IMR-90 (cell line): ENCODE measurements at regions not wholly inside any gene's neighbourhood (a gene's known extent, or its start where the extent isn't known, plus 50 kb on each side); places are given as distances from the start of the nearest gene placed in this dataset.

Experiments
- ATAC-seq: fragments of 200-7000 bp; cut with Tn5 transposase; 2 replicates; pipeline ENCODE4 v1.9.1; 2020; ENCODE audit warnings: low read depth, mild to moderate bottlenecking, moderate library complexity
- BruUV-seq: library from RNA; stranded (reverse); fragments of 400-500 nt; replicated peaks from 2 replicates; lab custom pipeline; 2021; lab: Mats Ljungman, UMichigan
- CTCF ChIA-PET: fragments of 300-600 bp; formaldehyde crosslinking; extraction: SDS; loops from one replicate; lab custom pipeline; 2021; ENCODE audit warnings: antibody characterized with exemption; lab: Yijun Ruan, JAX
- POLR2A ChIA-PET: fragments of 300-600 bp; sonication (Branson Sonifier 250); formaldehyde crosslinking; loops from one replicate; lab custom pipeline; 2022; ENCODE audit warnings: antibody characterized with exemption; ENCODE audit not compliant: unreplicated experiment; lab: Charles Lee
- DNase-seq: peaks from one replicate; pipeline ENCODE4 v3.0.0; 2013
- H2AFZ ChIP-seq: replicated peaks from 2 replicates; pipeline ENCODE3; 2013; ENCODE audit warnings: low read length, mild to moderate bottlenecking; ENCODE audit not compliant: poor library complexity
- H2AK5ac ChIP-seq: 2 replicates; pipeline ENCODE4 v1.6.1; 2013; ENCODE audit warnings: low read depth, low read length, inconsistent platforms
- H2AK9ac ChIP-seq: replicated peaks from 2 replicates; pipeline ENCODE3; 2013; ENCODE audit warnings: mild to moderate bottlenecking, low read depth, low read length, moderate library complexity; ENCODE audit not compliant: poor library complexity
- H2BK120ac ChIP-seq: 2 replicates; pipeline ENCODE4 v1.6.1; 2013; ENCODE audit warnings: low read depth, low read length, inconsistent platforms
- H2BK15ac ChIP-seq: 3 replicates; pipeline ENCODE4 v1.6.1; 2013; ENCODE audit warnings: low read depth, low read length, inconsistent platforms
- H2BK20ac ChIP-seq: 2 replicates; pipeline ENCODE4 v1.6.1; 2013; ENCODE audit warnings: low read depth, mild to moderate bottlenecking, inconsistent platforms, low read length, moderate library complexity
- H2BK5ac ChIP-seq: 2 replicates; pipeline ENCODE4 v1.6.1; 2013; ENCODE audit warnings: mild to moderate bottlenecking, low read depth, low read length, inconsistent platforms; ENCODE audit not compliant: poor library complexity, severe bottlenecking
- H3K14ac ChIP-seq: replicated peaks from 2 replicates; pipeline ENCODE4 v1.6.1; 2013; ENCODE audit warnings: low read depth, low read length, inconsistent platforms
- H3K18ac ChIP-seq: 2 replicates; pipeline ENCODE4 v1.6.1; 2013; ENCODE audit warnings: low read depth, low read length, control low read depth
- H3K23ac ChIP-seq: 2 replicates; pipeline ENCODE4 v1.6.1; 2013; ENCODE audit warnings: low read depth, low read length, inconsistent platforms
- H3K27ac ChIP-seq: 2 replicates; pipeline ENCODE4 v1.5.1; 2013; ENCODE audit warnings: mild to moderate bottlenecking, control low read depth, low read length; ENCODE audit not compliant: insufficient read depth
- H3K27me3 ChIP-seq: 2 replicates; pipeline ENCODE4 v1.6.1; 2013; ENCODE audit warnings: low read length; ENCODE audit not compliant: control insufficient read depth, insufficient read depth
- H3K36me3 ChIP-seq: 2 replicates; pipeline ENCODE4 v1.6.1; 2013; ENCODE audit warnings: low read length, mixed read lengths; ENCODE audit not compliant: control insufficient read depth, insufficient read depth
- H3K4ac ChIP-seq: 2 replicates; pipeline ENCODE4 v1.6.1; 2013; ENCODE audit warnings: low read depth, low read length, inconsistent platforms
- H3K4me1 ChIP-seq: 2 replicates; pipeline ENCODE4 v1.6.1; 2013; ENCODE audit warnings: low read length, mixed read lengths; ENCODE audit not compliant: control insufficient read depth, insufficient read depth
- H3K4me2 ChIP-seq: 2 replicates; pipeline ENCODE4 v1.6.1; 2013; ENCODE audit warnings: low read depth, mild to moderate bottlenecking, control low read depth, low read length, moderate library complexity
- H3K4me3 ChIP-seq: 2 replicates; pipeline ENCODE4 v1.5.1; 2013; ENCODE audit warnings: low read depth, mild to moderate bottlenecking, control low read depth, low read length, moderate library complexity; ENCODE audit not compliant: insufficient read depth
- H3K56ac ChIP-seq: 2 replicates; pipeline ENCODE4 v1.6.1; 2013; ENCODE audit warnings: low read length, inconsistent platforms; ENCODE audit not compliant: insufficient read depth; ENCODE audit errors: extremely low read depth
- H3K79me1 ChIP-seq, 2 experiments: 2 replicates each; pipeline ENCODE4 v1.6.1; 2013; ENCODE audit warnings: low read length in 2 of 2, inconsistent platforms in 1 of 2, low read depth in 1 of 2
- H3K9ac ChIP-seq: 2 replicates; pipeline ENCODE4 v1.6.1; 2013; ENCODE audit warnings: low read depth, low read length, control low read depth
- H3K9me1 ChIP-seq: 2 replicates; pipeline ENCODE4 v1.6.1; 2013; ENCODE audit warnings: low read length, inconsistent platforms; ENCODE audit not compliant: insufficient read depth
- H3K9me3 ChIP-seq: 2 replicates; pipeline ENCODE4 v1.6.1; 2013; ENCODE audit warnings: low read length; ENCODE audit not compliant: control insufficient read depth, insufficient read depth
- H4K20me1 ChIP-seq: 2 replicates; pipeline ENCODE4 v1.6.1; 2013; ENCODE audit warnings: low read length, inconsistent platforms; ENCODE audit not compliant: insufficient read depth
- H4K5ac ChIP-seq: 2 replicates; pipeline ENCODE4 v1.6.1; 2013; ENCODE audit warnings: mild to moderate bottlenecking, low read depth, low read length, control low read depth
- H4K8ac ChIP-seq, 2 experiments: 2 replicates each; pipeline ENCODE4 v1.6.1; 2013; ENCODE audit warnings: low read depth in 2 of 2, low read length in 2 of 2, control low read depth in 1 of 2, inconsistent platforms in 1 of 2
- H4K91ac ChIP-seq: 2 replicates; pipeline ENCODE4 v1.6.1; 2013; ENCODE audit warnings: low read depth, low read length, inconsistent platforms; ENCODE audit not compliant: insufficient read depth
- CHD1 ChIP-seq: IDR thresholded peaks from 2 replicates; pipeline ENCODE4 v1.6.1; 2012; ENCODE audit warnings: low read depth, low read length, improper control_type of control experiment
- ELK1 ChIP-seq: fragments of 150-350 bp; IDR thresholded peaks from 2 replicates; pipeline ENCODE4 v1.6.1; 2016; ENCODE audit warnings: low read depth, mild to moderate bottlenecking, low read length, moderate library complexity, borderline replicate concordance
- FOS ChIP-seq: fragments of 150-350 bp; IDR thresholded peaks from 2 replicates; pipeline ENCODE4 v1.6.1; 2016; ENCODE audit warnings: low read depth, low read length
- MAFK ChIP-seq: IDR thresholded peaks from 2 replicates; pipeline ENCODE4 v1.6.1; 2012; ENCODE audit warnings: low read depth, low read length, improper control_type of control experiment
- MXI1 ChIP-seq: IDR thresholded peaks from 2 replicates; pipeline ENCODE4 v1.6.1; 2012; ENCODE audit warnings: low read depth, mild to moderate bottlenecking, low read length, moderate library complexity, borderline replicate concordance
- POLR2A ChIP-seq: IDR thresholded peaks from 2 replicates; pipeline ENCODE4 v1.6.1; 2012; ENCODE audit warnings: mild to moderate bottlenecking, low read depth, low read length
- RAD21 ChIP-seq: IDR thresholded peaks from 2 replicates; pipeline ENCODE4 v1.6.1; 2012; ENCODE audit warnings: low read length, improper control_type of control experiment
- RCOR1 ChIP-seq: IDR thresholded peaks from 2 replicates; pipeline ENCODE4 v1.6.1; 2012; ENCODE audit warnings: mild to moderate bottlenecking, low read length, improper control_type of control experiment; ENCODE audit not compliant: insufficient replicate concordance
- SMC3 ChIP-seq: fragments of 150-350 bp; IDR thresholded peaks from 2 replicates; pipeline ENCODE4 v1.6.1; 2016; ENCODE audit warnings: low read depth, mild to moderate bottlenecking, antibody characterized with exemption, low read length, moderate library complexity
- USF2 ChIP-seq: fragments of 150-350 bp; IDR thresholded peaks from 2 replicates; pipeline ENCODE4 v1.6.1; 2017; ENCODE audit warnings: mild to moderate bottlenecking, antibody characterized with exemption, low read length, low read depth
- dilution Hi-C: fragments of 300-500 bp; cut with HindIII; formaldehyde crosslinking; loops from one replicate; pipeline ENCODE4 v1.14.3; 2018; ENCODE audit warnings: low sequenced_read_pairs; ENCODE audit not compliant: unreplicated experiment
- in situ Hi-C: fragments of 300-500 bp; cut with MboI; formaldehyde crosslinking; loops from 3 replicates; pipeline ENCODE4 v1.14.3; 2019; ENCODE audit warnings: low sequenced_read_pairs, inconsistent platforms, mixed read lengths
- intact Hi-C: fragments of 100-400 bp; cut with micrococcal nuclease; formaldehyde crosslinking; loops from 2 replicates; pipeline ENCODE4 v1.10.0; 2022

GRCh38 chr9:93852728-93853127, 102.4 kb downstream of the BARX1 start:
- H4K20me1 ChIP-seq: no peaks in the 10 kb centered on the region
- no peak overlapping the region for H2BK15ac ChIP-seq
- H3K27ac ChIP-seq: no peak overlapping the region
- H3K9me3 ChIP-seq: no peaks in the 10 kb centered on the region
- intact Hi-C loops: no loop called here
- no peak for TF ChIP-seq FOS
- TF ChIP-seq RCOR1: no peak
- no peak for TF ChIP-seq RAD21
- no peak for TF ChIP-seq MXI1
- no peak for TF ChIP-seq ELK1
- TF ChIP-seq POLR2A: no peak
- TF ChIP-seq SMC3: no peak
- TF ChIP-seq USF2: no peak
- TF ChIP-seq CHD1: no peak
- no peak for TF ChIP-seq MAFK
- no peak overlapping the region for H2AFZ ChIP-seq
- in situ Hi-C loops: loop anchor here (25.0 kb wide), 1 partner anchor 385 kb away; no protein-coding TSS in a partner anchor
- no peaks in the 10 kb centered on the region for H3K79me1 ChIP-seq
- no peak overlapping the region for H2BK20ac ChIP-seq
- H3K9ac ChIP-seq: no peak overlapping the region
- CTCF ChIA-PET: no interaction called here
- H3K4me2 ChIP-seq: no peak overlapping the region
- H2BK5ac ChIP-seq: no peak overlapping the region
- H3K36me3 ChIP-seq: no peaks in the 10 kb centered on the region
- no peaks in the 10 kb centered on the region for H3K27me3 ChIP-seq
- BruUV-seq: no TSS peak
- H4K5ac ChIP-seq: no peak overlapping the region
- H4K8ac ChIP-seq: no peak overlapping the region
- no peak overlapping the region for H3K56ac ChIP-seq
- H3K4me1 ChIP-seq: no peaks in the 10 kb centered on the region
- no peak overlapping the region for H2AK5ac ChIP-seq
- H2BK120ac ChIP-seq: no peak overlapping the region
- dilution Hi-C loops: no loop called here
- no peak overlapping the region for H3K4ac ChIP-seq
- H3K9me1 ChIP-seq: no peaks in the 10 kb centered on the region
- POLR2A ChIA-PET: no interaction called here
- DNase-seq (no peak), ATAC-seq (no peak)
- H4K91ac ChIP-seq: no peak overlapping the region
- no peak overlapping the region for H3K4me3 ChIP-seq
- H3K23ac ChIP-seq: no peak overlapping the region
- H3K14ac ChIP-seq: no peak overlapping the region
- H3K18ac ChIP-seq: no peak overlapping the region
- no peak overlapping the region for H2AK9ac ChIP-seq
